Gastroesophageal sphincter (tissue), 3 donors: ENCODE measurements at regions not wholly inside any gene's neighbourhood (a gene's known extent, or its start where the extent isn't known, plus 50 kb on each side); places are given as distances from the start of the nearest gene placed in this dataset.

ENCODE experiments used
- POLR2A ChIP-seq, 2 donors: fragments of 450-650 bp; IDR thresholded peaks; one replicate each; pipeline ENCODE4 v1.6.1; 2017; ENCODE audit warnings: antibody characterized with exemption in 2 of 2, mild to moderate bottlenecking in 2 of 2, moderate library complexity in 1 of 2
- TF ChIP-seq, protein P1 (sequence below), 4 experiments: fragments of 200-600 bp in 2 of 4; fragments of 450-650 bp in 2 of 4; sonication (generic) in 1 of 4; IDR thresholded peaks; one replicate each; pipeline ENCODE4 v1.5.1; 2017 to 2019; ENCODE audit warnings: antibody characterized with exemption in 4 of 4, mild to moderate bottlenecking in 2 of 4, moderate library complexity in 2 of 4

DNA sequence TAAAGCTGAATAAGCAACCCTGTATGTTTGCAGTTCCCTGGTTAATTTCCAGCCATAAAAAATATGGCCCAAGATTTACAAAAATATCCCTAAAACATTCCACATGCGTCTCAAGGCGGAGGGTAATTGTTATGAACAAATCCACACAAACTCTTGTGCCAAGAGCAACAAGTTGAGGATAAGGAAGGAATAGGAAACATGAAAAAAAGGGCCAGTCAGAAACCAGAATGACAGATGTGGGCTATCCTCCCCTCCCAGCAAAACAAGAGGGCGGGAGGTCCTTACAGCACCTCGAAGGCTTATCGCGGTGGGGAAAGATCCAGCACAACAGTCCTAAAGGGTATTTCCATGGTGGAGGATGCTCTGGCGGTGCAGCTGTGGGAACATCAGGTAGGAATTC is 155.6 kb upstream of the HES1 start:
- TF ChIP-seq, protein P1, sequence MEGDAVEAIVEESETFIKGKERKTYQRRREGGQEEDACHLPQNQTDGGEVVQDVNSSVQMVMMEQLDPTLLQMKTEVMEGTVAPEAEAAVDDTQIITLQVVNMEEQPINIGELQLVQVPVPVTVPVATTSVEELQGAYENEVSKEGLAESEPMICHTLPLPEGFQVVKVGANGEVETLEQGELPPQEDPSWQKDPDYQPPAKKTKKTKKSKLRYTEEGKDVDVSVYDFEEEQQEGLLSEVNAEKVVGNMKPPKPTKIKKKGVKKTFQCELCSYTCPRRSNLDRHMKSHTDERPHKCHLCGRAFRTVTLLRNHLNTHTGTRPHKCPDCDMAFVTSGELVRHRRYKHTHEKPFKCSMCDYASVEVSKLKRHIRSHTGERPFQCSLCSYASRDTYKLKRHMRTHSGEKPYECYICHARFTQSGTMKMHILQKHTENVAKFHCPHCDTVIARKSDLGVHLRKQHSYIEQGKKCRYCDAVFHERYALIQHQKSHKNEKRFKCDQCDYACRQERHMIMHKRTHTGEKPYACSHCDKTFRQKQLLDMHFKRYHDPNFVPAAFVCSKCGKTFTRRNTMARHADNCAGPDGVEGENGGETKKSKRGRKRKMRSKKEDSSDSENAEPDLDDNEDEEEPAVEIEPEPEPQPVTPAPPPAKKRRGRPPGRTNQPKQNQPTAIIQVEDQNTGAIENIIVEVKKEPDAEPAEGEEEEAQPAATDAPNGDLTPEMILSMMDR (IDR thresholded peaks at IDR 0.05), result no peak
- TF ChIP-seq POLR2A (IDR thresholded peaks at IDR 0.05), result no peak
